ENCODE measurements at regions not wholly inside any gene's neighbourhood (a gene's known extent, or its start where the extent isn't known, plus 50 kb on each side); places are given as distances from the start of the nearest gene placed in this dataset.

DNA sequence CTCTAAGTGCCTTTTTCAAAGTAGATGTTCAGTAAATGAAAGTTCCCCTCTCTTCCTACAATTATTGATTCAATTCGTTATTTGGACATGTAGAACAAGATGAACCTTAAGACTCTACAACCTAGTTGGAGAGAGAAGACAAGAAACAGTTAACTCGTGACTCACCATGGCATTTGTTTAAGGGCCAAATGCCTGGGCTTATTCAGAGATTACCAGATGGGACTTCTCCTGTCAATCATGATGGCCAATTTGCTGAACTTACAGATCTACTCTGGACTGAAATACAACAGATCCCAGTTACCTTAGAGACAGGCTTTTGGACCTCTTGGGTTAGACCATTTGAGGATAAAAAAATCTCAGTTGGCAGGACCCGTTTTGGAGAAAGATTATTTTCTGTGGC is 93.5 kb downstream of the C1orf94 start:
- no peak overlapping the region for H2AFZ ChIP-seq (ENCODE audit: insufficient read depth, low read depth, low read length, poor library complexity, severe bottlenecking)
- H3K9ac ChIP-seq (ENCODE audit: insufficient read depth, low read length, poor library complexity, severe bottlenecking), result no peak overlapping the region
- no peak overlapping the region for H3K4me2 ChIP-seq (replicated peaks; ENCODE audit: extremely low read depth, low read length, poor library complexity, severe bottlenecking)
- DNase-seq, result no peak
- TF ChIP-seq CTCF (IDR thresholded peaks at IDR 0.05), result no peak
- H3K36me3 ChIP-seq (replicated peaks in 1 of 2; ENCODE audit: control insufficient read depth in 1 of 2, insufficient read depth in 2 of 2, low read length in 2 of 2), result no peaks in the 10 kb centered on the region
- no peaks in the 10 kb centered on the region for H4K20me1 ChIP-seq (ENCODE audit: insufficient read depth, low read length)
- intact Hi-C loops (cut with micrococcal nuclease), result no loop called here
- no peak overlapping the region for H3K27ac ChIP-seq (ENCODE audit: low read depth in 1 of 2, low read length in 2 of 2)
- Mint-ChIP-seq H3K27me3 (ENCODE audit: low read depth in 3 of 3) (peaks cover 0 to 3% (median 0%) of the 10 kb centered on the region in 3 donors), H3K27ac (no peak overlapping the region), H3K4me3 (no peak overlapping the region), H3K9me3 (peaks cover 0 to 8% (median 0%) of the 10 kb centered on the region in 7 donors), H3K4me1 (no peaks in the 10 kb centered on the region), H3K36me3 (no peaks in the 10 kb centered on the region)
- WGBS (ENCODE audit: insufficient coverage), result 100% methylated on average over 1 of the region's 3 CpGs
- no peaks in the 10 kb centered on the region for H3K9me3 ChIP-seq (replicated peaks in 1 of 2; ENCODE audit: control insufficient read depth in 1 of 2, insufficient read depth in 1 of 2, low read length in 2 of 2)
- no peaks in the 10 kb centered on the region for H3K79me2 ChIP-seq (ENCODE audit: insufficient read depth, low read length)
- H3K27me3 ChIP-seq (ENCODE audit: control insufficient read depth in 2 of 2, insufficient read depth in 2 of 2, low read length in 2 of 2), result peaks cover 0 to 2% of the 10 kb centered on the region in 2 donors
- H3K4me1 ChIP-seq (ENCODE audit: control insufficient read depth in 1 of 2, insufficient read depth in 2 of 2, low read length in 2 of 2), result no peaks in the 10 kb centered on the region
- no peak overlapping the region for H3K4me3 ChIP-seq (replicated peaks in 1 of 3; ENCODE audit: low read depth in 2 of 3, low read length in 3 of 3)

- no peaks in the 10 kb centered on the region for H3K79me2 ChIP-seq (ENCODE audit: insufficient read depth, low read length)
- Mint-ChIP-seq H3K36me3 (no peaks in the 10 kb centered on the region), H3K4me3 (no peak overlapping the region), H3K27ac (no peak overlapping the region), H3K4me1 (no peaks in the 10 kb centered on the region), H3K9me3 (peaks cover 0 to 8% (median 0%) of the 10 kb centered on the region in 7 donors), H3K27me3 (ENCODE audit: low read depth in 3 of 3) (no peaks in the 10 kb centered on the region)
- intact Hi-C loops (cut with micrococcal nuclease), result no loop called here
- no peak overlapping the region for H3K4me2 ChIP-seq (replicated peaks; ENCODE audit: extremely low read depth, low read length, poor library complexity, severe bottlenecking)
- H3K9me3 ChIP-seq (replicated peaks in 1 of 2; ENCODE audit: control insufficient read depth in 1 of 2, insufficient read depth in 1 of 2, low read length in 2 of 2), result no peaks in the 10 kb centered on the region
- WGBS (ENCODE audit: insufficient coverage), result 85% methylated on average over 2 of the region's 4 CpGs
- no peak overlapping the region for H3K4me3 ChIP-seq (replicated peaks in 1 of 3; ENCODE audit: low read depth in 2 of 3, low read length in 3 of 3)
- no peak overlapping the region for H3K27ac ChIP-seq (ENCODE audit: low read depth in 1 of 2, low read length in 2 of 2)
- H3K4me1 ChIP-seq (ENCODE audit: control insufficient read depth in 1 of 2, insufficient read depth in 2 of 2, low read length in 2 of 2), result no peaks in the 10 kb centered on the region
- no peak for DNase-seq
- H4K20me1 ChIP-seq (ENCODE audit: insufficient read depth, low read length), result no peaks in the 10 kb centered on the region
- no peak for TF ChIP-seq CTCF (IDR thresholded peaks at IDR 0.05)
- no peak overlapping the region for H3K9ac ChIP-seq (ENCODE audit: insufficient read depth, low read length, poor library complexity, severe bottlenecking)
- peaks cover 0 to 2% of the 10 kb centered on the region in 2 donors for H3K27me3 ChIP-seq (ENCODE audit: control insufficient read depth in 2 of 2, insufficient read depth in 2 of 2, low read length in 2 of 2)
- H2AFZ ChIP-seq (ENCODE audit: insufficient read depth, low read depth, low read length, poor library complexity, severe bottlenecking), result no peak overlapping the region
- H3K36me3 ChIP-seq (replicated peaks in 1 of 2; ENCODE audit: control insufficient read depth in 1 of 2, insufficient read depth in 2 of 2, low read length in 2 of 2), result no peaks in the 10 kb centered on the region
Observed at GRCh38 chr1:34272152-34272551, 95.4 kb downstream of the C1orf94 start.
